ENCODE measurements at regions not wholly inside any gene's neighbourhood (a gene's known extent, or its start where the extent isn't known, plus 50 kb on each side); places are given as distances from the start of the nearest gene placed in this dataset.
A peak's percentile ranks its signal among the peaks of the same experiment; 100 is the strongest.

GRCh38 chr13:28558567-28558966 is 63.6 kb upstream of the FLT1 start:
- no peak; the same call in 1 of the 3 replicates for ATAC-seq
- TF ChIP-seq TCF4 (CRISPR knock-in tag; IDR thresholded peaks at IDR 0.05; ENCODE audit: borderline replicate concordance): no peak
- TF ChIP-seq ZC3H10 (CRISPR knock-in tag; IDR thresholded peaks at IDR 0.05): no peak
- TF ChIP-seq ESRRG (CRISPR knock-in tag; IDR thresholded peaks at IDR 0.05): no peak
- TF ChIP-seq RARB (CRISPR knock-in tag; IDR thresholded peaks at IDR 0.05): no peak
- TF ChIP-seq ZNF8 (CRISPR knock-in tag; IDR thresholded peaks at IDR 0.05): no peak
- no peak for TF ChIP-seq PPARA (CRISPR knock-in tag; IDR thresholded peaks at IDR 0.05; ENCODE audit: borderline replicate concordance)
- no peak for TF ChIP-seq SNAI2 (CRISPR knock-in tag; IDR thresholded peaks at IDR 0.05)
- no peak for TF ChIP-seq CSRNP3 (CRISPR knock-in tag; IDR thresholded peaks at IDR 0.05)
- no peak for TF ChIP-seq ZNF565 (CRISPR knock-in tag; conservative IDR thresholded peaks at IDR 0.05; ENCODE audit: low read depth)
- TF ChIP-seq OSR1 (CRISPR knock-in tag; IDR thresholded peaks at IDR 0.05): no peak
- no peak for TF ChIP-seq ZFP3 (CRISPR knock-in tag; IDR thresholded peaks at IDR 0.05)
- no peak for TF ChIP-seq POU6F1 (CRISPR knock-in tag; IDR thresholded peaks at IDR 0.05; ENCODE audit: borderline replicate concordance, low read depth)
- TF ChIP-seq PATZ1 (CRISPR knock-in tag; IDR thresholded peaks at IDR 0.05; ENCODE audit: borderline replicate concordance): no peak
- TF ChIP-seq ZNF70 (CRISPR knock-in tag; IDR thresholded peaks at IDR 0.05): no peak
- no peak for TF ChIP-seq BACH2 (CRISPR knock-in tag; IDR thresholded peaks at IDR 0.05; ENCODE audit: borderline replicate concordance)
- no peak for TF ChIP-seq ARNTL (CRISPR knock-in tag; IDR thresholded peaks at IDR 0.05; ENCODE audit: borderline replicate concordance, low read depth)

GRCh38 chr13:28557725-28558520 is 63.0 kb upstream of the FLT1 start:
- peak; percentile 86 for ATAC-seq
- TF ChIP-seq CREB5 (CRISPR knock-in tag; IDR thresholded peaks at IDR 0.05; ENCODE audit: low read depth): no peak
- TF ChIP-seq POU6F1 (CRISPR knock-in tag; IDR thresholded peaks at IDR 0.05; ENCODE audit: borderline replicate concordance, low read depth): no peak
- TF ChIP-seq ZFP3 (CRISPR knock-in tag; IDR thresholded peaks at IDR 0.05): no peak
- no peak for TF ChIP-seq CSDC2 (CRISPR knock-in tag; IDR thresholded peaks at IDR 0.05)
- no peak for TF ChIP-seq RARB (CRISPR knock-in tag; IDR thresholded peaks at IDR 0.05)

GRCh38 chr13:28555096-28555495 is 60.2 kb upstream of the FLT1 start:
- TF ChIP-seq TOX (CRISPR knock-in tag; IDR thresholded peaks at IDR 0.05; ENCODE audit: borderline replicate concordance): no peak
- no peak for TF ChIP-seq ZFP3 (CRISPR knock-in tag; IDR thresholded peaks at IDR 0.05)
- TF ChIP-seq GLIS3 (CRISPR knock-in tag; IDR thresholded peaks at IDR 0.05): no peak
- TF ChIP-seq RARB (CRISPR knock-in tag; IDR thresholded peaks at IDR 0.05): no peak
- no peak for TF ChIP-seq ZC3H10 (CRISPR knock-in tag; IDR thresholded peaks at IDR 0.05)
- no peak for TF ChIP-seq TSHZ2 (CRISPR knock-in tag; IDR thresholded peaks at IDR 0.05)
- TF ChIP-seq ZNF565 (CRISPR knock-in tag; conservative IDR thresholded peaks at IDR 0.05; ENCODE audit: low read depth): no peak
- TF ChIP-seq ARNTL (CRISPR knock-in tag; IDR thresholded peaks at IDR 0.05; ENCODE audit: borderline replicate concordance, low read depth): no peak
- no peak for TF ChIP-seq ISL1 (CRISPR knock-in tag; IDR thresholded peaks at IDR 0.05)
- TF ChIP-seq ESRRG (CRISPR knock-in tag; IDR thresholded peaks at IDR 0.05): no peak
- ATAC-seq: no peak

Measured in SK-N-SH treated with all-trans-retinoic acid at 6 μM for 48 hours (cell line).